Hematopoietic multipotent progenitor cell treated with erythropoietin and hydrocortisone succinate and interleukin-3 and kit ligand, for 6 days (in vitro differentiated cells): ENCODE measurements at regions not wholly inside any gene's neighbourhood (a gene's known extent, or its start where the extent isn't known, plus 50 kb on each side); places are given as distances from the start of the nearest gene placed in this dataset.
"Not testable (repeated sequence)": the region's sequence is repeated elsewhere in the genome, so short reads cannot be mapped to it uniquely, and the experiment has no call there.

Source experiments
- DNase-seq: peaks from one replicate; pipeline ENCODE4 v3.0.0-alpha.2; 2015

DNA sequence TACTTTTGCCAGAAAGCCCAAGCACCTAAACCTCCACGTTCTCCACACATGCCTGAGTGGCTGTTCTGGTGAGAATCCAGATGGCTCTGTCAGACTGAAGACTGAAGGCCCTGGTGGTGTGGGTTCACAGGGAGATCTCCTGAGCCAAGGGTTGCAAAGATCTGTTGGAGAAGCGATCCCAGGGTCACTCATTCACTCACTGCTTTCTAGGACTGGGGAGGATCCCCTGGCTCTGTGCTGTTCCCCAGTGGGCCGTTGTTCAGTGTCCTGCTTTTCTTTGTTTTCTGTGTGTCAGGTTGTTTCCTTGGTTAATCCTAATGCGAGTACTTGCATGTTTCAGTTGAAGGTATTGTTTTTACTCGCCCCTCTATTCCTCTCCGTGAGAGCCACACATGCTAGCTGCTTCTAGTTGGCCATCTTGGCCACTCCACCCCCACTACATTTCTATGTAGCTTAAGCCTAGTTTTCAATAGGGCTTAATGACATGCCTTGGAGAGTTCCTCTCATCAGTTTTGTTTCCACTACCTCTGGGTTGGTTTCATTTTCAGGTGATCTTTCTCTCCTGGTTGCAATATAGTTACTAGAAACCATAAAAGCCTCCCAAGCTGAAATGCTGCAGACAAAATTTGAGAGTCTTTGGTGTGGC lies 144.5 kb upstream of the SLC38A2 start:
- DNase-seq = no peak

- DNase-seq = no peak
These were observed 143.8 kb upstream of the SLC38A2 start for GRCh38 chr12:46516238-46516932.

- no peak for DNase-seq
These were observed 143.3 kb upstream of the SLC38A2 start for GRCh38 chr12:46515829-46516228.

DNA sequence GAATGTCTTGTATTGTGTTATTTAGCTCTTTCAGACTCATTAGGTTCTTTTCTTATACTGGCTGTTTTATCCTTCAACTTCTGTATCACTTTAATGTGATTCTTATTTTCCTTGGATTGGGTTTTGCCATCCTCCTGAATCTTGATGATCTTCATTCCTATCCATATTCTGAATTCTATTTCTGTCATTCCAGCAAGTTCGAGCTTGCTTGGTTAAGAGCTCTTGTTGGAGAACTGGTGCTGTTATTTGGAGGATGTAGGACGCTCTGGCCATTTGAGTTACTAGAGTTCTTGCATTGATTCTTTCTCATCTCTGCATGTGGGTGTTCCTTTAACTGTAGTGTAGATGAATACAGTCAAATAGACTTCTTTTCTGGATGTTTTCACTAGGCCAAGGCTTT lies 142.3 kb upstream of the SLC38A2 start:
- no peak for DNase-seq

GRCh38 chr12:46510257-46510656 lies 137.7 kb upstream of the SLC38A2 start:
- not testable (repeated sequence) for DNase-seq

DNA sequence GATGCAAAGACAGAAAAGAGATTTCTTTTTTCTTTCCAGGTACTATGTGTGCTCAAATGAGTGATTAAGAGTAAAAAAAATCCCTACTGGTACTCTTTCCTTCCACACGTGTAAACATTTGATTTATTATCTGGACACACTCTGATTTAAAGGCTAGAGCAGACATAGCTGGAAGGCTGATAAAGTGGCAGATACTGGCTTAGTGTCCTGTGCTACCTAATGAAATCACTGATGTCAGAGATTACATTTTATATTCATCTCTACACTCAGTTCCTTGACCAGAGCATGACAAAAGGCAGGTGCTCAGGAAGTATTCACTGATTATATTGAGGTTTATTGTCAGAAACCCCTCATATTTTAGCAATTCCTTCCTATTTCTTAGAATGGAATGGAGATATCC lies 136.6 kb upstream of the SLC38A2 start:
- DNase-seq = no peak

DNA sequence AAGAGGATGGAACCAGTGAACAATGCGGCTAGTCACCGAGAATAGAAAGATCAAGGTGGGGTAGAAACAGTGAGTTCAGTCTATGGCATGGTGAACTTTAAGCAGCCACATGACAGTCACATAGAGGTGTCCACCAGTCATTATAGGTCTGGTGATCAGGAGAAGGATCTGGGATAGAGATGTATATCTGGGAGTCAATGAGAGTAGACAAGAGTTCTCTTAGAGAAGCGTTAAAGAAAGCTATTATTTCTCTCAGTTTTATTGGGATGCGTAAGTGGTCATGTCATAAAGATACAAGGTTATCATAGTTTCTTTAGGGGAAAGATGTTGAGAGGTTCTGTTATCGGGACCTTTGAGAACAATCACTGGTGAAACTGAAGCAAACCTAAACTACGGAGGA lies 136.1 kb upstream of the SLC38A2 start:
- DNase-seq = no peak

DNA sequence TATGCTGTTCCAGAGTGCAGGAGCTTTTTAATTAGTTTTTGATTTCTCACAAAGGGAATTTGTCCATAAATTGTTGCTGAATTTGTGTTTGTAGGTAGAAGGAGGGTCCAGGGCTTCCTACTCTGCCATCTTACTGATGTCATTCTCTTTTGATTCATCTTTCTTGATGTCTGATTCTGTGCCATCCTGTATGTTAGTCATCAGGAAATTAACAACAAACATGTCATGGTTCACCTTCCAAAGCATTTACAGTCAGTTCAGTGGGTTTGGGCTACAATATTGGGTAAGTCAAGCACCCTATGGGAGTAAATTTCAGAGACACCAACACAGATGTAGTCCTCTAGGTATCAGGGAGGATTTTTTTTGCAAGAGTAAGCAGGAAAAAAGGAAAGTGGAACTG lies 135.2 kb upstream of the SLC38A2 start:
- DNase-seq = no peak

DNA sequence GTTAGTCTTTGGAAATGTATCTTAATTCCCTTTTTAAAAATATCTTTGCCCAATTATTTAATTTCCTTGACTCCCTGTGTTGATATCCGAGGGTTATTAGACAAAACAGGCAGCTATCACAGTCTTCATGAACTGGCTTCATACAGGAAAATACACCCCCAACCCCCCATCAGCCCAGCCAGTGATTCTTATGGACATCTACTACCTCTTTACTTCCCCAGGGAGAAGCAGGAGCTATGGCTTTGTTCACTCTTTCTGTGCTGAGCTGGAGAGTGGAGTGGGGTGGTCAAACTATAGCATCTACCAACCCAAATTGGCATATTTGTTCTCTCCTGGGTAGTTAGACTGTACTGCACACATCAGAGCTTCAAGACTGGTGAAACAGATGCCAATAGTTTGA lies 134.4 kb upstream of the SLC38A2 start:
- DNase-seq = no peak

GRCh38 chr12:46506198-46506597 lies 133.6 kb upstream of the SLC38A2 start:
- no peak for DNase-seq

DNA sequence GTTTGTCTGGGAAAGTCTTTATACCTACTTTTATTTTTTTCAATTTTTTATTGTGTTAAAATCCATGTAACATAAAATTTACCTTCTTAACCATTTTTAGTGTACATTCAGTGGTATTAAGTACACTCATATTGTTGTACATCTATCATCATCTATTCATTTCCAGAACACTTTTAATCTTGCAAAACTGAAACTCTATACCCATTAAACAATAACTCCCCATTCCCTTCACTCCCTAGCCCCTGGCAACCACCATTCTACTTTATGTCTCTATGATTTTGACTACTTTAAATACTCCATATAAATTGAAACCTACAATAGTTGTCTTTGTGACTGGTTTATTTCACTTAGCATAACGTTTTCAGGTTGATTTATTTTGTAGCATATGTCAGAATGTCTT lies 131.9 kb upstream of the SLC38A2 start:
- DNase-seq = no peak

DNA sequence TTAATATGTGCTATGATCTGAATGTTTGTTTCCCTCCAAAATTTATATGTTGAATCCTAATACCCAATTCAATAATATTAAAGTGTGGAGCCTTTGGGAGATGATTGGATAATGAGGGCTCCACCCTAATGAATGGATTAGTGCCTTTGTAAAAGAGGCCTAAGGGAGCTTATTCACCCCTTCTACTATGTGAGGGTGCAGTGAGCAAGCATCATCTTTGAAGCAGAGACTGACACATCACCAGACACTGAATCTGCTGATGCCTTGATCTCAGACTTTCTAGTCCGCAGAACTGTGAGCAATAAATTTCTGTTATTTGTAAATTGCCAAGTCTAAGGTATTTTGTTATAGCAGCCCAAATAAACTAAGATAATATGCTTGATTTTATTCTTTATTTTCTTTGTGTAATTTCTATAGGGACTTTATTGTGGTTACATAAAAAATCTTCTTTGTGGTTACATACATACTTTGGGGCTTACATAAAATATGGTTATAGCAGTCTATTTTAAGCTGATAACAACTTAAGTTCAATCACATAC lies 131.1 kb upstream of the SLC38A2 start:
- no peak for DNase-seq

GRCh38 chr12:46500673-46501072 lies 128.1 kb upstream of the SLC38A2 start:
- no peak for DNase-seq

DNA sequence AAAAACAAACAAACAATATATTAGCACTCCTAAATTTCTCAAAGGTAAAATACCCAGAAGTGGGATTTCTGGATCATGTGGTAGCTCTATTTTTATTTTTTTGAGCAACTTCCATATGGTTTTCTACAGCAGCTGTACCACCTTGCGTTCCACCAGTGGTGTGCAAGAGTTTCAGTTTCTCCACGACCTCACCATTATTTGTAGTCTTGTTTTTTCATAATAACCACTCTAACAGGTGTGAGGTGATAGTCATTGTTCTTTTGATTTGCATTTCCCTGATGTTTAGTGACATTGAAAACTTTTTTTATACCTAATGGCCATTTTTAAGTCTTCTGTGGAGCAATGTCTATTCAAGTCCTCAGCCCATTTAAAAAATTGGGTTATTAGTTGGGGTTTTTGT lies 127.3 kb upstream of the SLC38A2 start:
- no peak for DNase-seq

- no peak for DNase-seq
These were observed 126.7 kb upstream of the SLC38A2 start for GRCh38 chr12:46499226-46499625.

- DNase-seq = no peak
These were observed 125.2 kb upstream of the SLC38A2 start for GRCh38 chr12:46497739-46498138.

GRCh38 chr12:46494424-46494823 lies 121.9 kb upstream of the SLC38A2 start:
- no peak for DNase-seq

GRCh38 chr12:46493834-46494181 lies 121.2 kb upstream of the SLC38A2 start:
- no peak for DNase-seq

DNA sequence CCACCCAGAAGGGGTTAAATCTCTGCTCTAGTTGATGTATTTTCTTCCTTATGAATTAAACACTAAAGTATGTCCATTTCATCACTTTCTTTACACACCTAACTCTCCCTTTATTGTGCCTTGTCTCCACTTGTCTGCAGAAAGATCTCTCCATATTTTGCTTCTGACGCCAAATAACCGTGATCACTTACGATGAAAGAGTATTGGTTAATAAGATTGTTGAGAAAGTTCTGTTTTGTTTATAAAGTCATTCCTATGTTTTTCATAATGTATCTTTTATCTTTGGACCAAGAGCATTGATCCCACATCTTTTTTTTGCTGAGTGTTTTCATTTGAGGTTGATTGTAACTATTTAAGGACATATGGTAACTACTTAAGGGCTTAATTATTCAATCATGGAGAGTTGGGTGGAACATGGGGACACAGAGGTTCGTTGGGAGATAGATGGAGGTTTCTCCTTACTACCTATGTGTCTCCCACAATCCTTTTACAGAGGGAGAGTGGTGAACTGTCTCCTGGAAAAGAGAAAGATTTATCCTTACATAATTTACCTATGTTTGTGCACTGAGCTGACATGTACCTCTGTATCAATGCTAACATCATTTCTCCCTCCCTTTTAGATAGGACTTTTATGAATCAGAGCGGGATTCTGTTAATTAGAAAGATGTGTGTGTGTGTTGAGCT lies 120.7 kb upstream of the SLC38A2 start:
- no peak for DNase-seq

GRCh38 chr12:46492471-46493085 lies 120.0 kb upstream of the SLC38A2 start:
- DNase-seq = no peak

- no peak for DNase-seq
These were observed 119.0 kb upstream of the SLC38A2 start for GRCh38 chr12:46491548-46491947.

GRCh38 chr12:46490635-46491034 lies 118.1 kb upstream of the SLC38A2 start:
- DNase-seq = no peak

GRCh38 chr12:46489951-46490388 lies 117.4 kb upstream of the SLC38A2 start:
- DNase-seq = no peak
